ENCODE measurements at regions not wholly inside any gene's neighbourhood (a gene's known extent, or its start where the extent isn't known, plus 50 kb on each side); places are given as distances from the start of the nearest gene placed in this dataset.

DNA sequence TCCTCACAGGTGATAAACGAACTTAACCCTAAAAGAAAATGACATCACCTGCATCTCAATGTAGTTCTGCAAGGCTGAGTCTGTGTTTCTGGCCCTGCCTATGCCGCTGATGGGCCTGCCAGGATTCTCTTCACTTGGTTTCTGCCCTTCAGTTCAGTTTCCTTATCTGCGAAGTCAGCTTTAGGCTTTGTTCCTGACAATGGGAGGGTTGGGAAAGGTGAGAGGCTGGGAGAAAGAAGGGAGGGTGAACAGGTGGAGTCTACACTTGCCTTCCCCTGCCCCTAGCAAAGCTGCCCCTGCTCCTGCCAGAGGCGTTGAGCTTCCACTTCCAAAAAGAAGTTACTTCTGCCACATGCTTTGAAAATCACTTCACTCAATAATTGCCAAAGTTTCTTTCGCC, 124.0 kb upstream of the APCDD1 start:
- TF ChIP-seq, protein P1, sequence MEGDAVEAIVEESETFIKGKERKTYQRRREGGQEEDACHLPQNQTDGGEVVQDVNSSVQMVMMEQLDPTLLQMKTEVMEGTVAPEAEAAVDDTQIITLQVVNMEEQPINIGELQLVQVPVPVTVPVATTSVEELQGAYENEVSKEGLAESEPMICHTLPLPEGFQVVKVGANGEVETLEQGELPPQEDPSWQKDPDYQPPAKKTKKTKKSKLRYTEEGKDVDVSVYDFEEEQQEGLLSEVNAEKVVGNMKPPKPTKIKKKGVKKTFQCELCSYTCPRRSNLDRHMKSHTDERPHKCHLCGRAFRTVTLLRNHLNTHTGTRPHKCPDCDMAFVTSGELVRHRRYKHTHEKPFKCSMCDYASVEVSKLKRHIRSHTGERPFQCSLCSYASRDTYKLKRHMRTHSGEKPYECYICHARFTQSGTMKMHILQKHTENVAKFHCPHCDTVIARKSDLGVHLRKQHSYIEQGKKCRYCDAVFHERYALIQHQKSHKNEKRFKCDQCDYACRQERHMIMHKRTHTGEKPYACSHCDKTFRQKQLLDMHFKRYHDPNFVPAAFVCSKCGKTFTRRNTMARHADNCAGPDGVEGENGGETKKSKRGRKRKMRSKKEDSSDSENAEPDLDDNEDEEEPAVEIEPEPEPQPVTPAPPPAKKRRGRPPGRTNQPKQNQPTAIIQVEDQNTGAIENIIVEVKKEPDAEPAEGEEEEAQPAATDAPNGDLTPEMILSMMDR (IDR thresholded peaks at IDR 0.05; ENCODE audit: insufficient read depth, missing control alignments) = no peak
- DNase-seq (ENCODE audit: insufficient read length, low spot score) (no peak), FAIRE-seq (no peak)

DNA sequence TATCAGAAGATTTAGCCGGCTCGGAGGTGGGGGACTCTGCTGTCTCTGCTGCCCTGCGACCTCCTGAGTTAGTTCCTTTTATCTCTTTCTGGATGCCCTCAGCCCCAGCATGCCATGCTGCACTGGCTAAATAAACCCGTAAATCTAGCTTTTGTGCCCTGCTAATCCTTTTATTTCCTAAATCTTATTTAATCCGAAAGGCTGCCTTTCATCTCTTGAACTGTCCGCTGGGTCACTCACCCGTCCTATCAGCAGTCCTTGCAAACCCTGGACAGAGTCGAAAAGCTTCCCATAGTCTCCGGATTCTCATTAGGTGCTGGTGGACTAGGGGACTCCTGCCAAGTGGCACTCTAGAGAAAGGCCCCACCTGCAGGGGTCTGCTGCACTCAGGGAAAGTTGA, 122.0 kb upstream of the APCDD1 start:
- DNase-seq (ENCODE audit: insufficient read length, low spot score) (no peak), FAIRE-seq (no peak)
- TF ChIP-seq, protein P1 (IDR thresholded peaks at IDR 0.05; ENCODE audit: insufficient read depth, missing control alignments) = no peak

DNA sequence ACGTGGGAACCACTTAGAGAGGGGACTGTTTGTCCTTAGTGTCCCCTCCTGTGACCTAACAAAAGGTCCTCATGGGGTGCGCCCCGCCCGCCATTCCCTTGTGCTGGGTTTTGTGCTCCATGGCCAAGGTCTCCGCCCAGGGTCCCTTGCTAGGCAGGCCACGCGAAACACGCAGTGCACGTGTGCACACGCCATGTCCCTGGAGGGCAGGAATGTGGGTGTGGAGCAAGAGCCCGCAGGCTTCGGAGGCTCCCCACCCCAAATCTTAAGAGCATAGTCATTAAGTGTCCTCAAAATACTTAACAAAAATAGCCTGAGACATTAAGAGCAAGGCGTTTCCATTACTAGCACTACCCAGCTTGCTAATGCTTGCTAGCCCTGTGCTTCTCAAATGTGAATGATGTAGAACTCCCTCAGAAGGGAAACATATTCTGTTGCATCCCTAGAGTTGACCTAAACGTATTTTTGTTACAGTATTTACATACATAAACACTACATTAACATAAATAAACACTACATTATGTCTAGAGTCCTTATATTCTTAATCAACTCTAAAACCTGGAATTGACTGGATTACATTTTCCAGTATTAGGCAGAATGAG, 117.6 kb upstream of the APCDD1 start:
- DNase-seq (ENCODE audit: insufficient read length, low spot score) = no peak
- no peak for FAIRE-seq
- TF ChIP-seq, protein P1 (IDR thresholded peaks at IDR 0.05; ENCODE audit: insufficient read depth, missing control alignments) = no peak

DNA sequence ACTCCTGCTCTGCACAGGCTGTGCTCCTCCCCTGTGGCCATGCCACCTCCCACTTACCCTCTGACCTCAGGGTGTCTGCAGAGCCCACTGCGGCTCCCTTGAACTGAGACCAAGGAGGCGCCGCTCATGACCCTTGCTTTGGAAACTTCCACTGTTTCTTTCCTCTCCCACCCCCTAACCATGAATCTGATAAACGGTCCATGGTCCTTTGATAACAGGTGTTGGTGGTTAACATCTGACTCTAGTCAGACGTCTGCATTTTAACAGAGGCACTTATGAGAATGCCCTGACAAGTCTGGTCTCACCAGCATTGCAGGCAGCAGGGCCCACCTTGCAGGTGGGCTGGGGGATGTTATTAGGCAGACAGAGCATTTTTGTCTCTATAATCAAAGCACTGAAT, 113.6 kb upstream of the APCDD1 start:
- TF ChIP-seq, protein P1 (IDR thresholded peaks at IDR 0.05; ENCODE audit: insufficient read depth, missing control alignments) = no peak
- DNase-seq (ENCODE audit: insufficient read length, low spot score) (no peak), FAIRE-seq (no peak)

DNA sequence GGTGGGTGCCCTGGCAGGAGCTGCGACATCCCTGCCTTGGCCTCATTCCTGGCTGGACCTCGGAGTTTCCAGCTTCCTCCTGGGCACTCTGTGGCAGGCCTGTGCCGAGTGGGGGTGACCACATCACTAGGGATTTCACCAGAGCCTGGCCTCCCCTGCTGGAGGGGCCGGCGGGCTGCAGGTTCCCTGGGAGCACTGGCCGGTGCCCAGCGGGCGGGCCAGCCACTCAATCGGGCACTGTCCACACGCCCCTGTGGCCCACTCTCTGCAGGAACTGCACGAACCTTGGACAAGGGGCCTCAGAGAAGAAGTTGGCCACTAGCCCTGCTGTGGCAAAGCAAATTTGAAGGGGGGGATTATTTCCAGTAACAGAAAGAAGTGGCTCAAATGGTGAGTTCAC, 110.7 kb upstream of the APCDD1 start:
- DNase-seq (ENCODE audit: insufficient read length, low spot score) (no peak), FAIRE-seq (no peak)
- TF ChIP-seq, protein P1 (IDR thresholded peaks at IDR 0.05; ENCODE audit: insufficient read depth, missing control alignments) = no peak

DNA sequence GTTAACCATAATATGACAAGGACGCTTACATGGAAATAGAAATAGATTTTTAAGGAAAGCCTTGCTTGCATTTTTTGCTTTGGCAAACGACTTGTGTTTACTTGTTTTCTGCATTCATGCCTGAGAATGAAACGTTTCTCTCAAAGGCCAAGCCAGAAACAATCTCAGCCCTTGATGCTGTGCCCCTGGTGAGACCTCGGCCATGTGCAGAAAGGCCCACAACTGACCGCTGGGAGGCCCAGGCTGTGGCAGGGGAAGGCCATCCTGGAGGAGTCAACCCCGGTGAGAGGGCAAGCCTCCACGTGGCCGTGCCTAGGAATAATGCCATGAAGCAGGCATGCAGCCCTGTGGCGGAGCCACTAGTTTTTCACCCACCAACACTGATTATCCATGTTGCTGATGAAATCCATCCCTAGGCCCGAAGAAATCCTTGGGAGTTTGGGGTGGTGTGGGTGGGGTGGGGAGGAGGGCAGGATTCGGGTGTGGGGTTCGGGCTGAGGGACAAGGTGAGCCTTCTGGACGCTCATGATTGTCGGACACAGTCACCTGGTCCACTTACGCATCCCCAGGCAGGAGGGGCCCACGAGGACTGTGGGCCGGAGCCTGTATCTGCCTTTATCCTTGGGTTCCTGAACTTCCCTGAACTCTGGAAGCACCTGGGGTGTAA, 107.6 kb upstream of the APCDD1 start:
- FAIRE-seq (no peak), DNase-seq (ENCODE audit: insufficient read length, low spot score) (no peak)
- TF ChIP-seq, protein P1 (IDR thresholded peaks at IDR 0.05; ENCODE audit: insufficient read depth, missing control alignments) = no peak

DNA sequence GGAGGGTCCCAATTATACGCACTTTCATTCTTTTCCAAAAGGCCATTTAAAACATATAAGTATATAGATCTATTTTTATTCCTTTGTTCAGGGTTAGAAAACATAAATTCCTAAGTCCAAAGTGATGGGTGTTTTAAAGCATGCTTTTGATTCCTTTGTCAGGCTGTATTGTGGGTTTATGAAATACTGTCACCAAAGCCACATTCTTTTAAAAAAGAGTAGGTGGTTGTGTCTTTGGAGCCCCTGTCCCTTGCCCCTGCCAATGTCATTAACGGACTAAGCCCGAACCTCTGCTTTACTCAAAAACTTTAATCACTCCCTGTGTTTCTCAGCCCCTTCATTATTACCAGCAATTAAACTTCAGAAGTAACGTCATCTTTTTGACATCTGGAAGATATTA, 104.9 kb upstream of the APCDD1 start:
- DNase-seq (ENCODE audit: insufficient read length, low spot score) (no peak), FAIRE-seq (no peak)
- TF ChIP-seq, protein P1 (IDR thresholded peaks at IDR 0.05; ENCODE audit: insufficient read depth, missing control alignments) = no peak

Measured in D721Med (cell line).